Neural crest cell (in vitro differentiated cells): ENCODE measurements at regions not wholly inside any gene's neighbourhood (a gene's known extent, or its start where the extent isn't known, plus 50 kb on each side); places are given as distances from the start of the nearest gene placed in this dataset.

Source experiments
- DNase-seq: peaks from one replicate; pipeline ENCODE4 v3.0.0; 2021; ENCODE audit warnings: low read depth, mixed read lengths, low spot score
- H3K27ac Mint-ChIP-seq: one replicate; pipeline ENCODE4 v1.8.0; 2021; ENCODE audit warnings: mild to moderate bottlenecking, mixed read lengths; ENCODE audit not compliant: unreplicated experiment
- H3K27me3 Mint-ChIP-seq: 2 replicates; pipeline ENCODE4 v1.8.0; 2021; ENCODE audit warnings: low read depth, mild to moderate bottlenecking, mixed read lengths
- H3K36me3 Mint-ChIP-seq: 2 replicates; pipeline ENCODE4 v1.8.0; 2021; ENCODE audit warnings: low read depth, mild to moderate bottlenecking, mixed read lengths
- H3K4me1 Mint-ChIP-seq: 2 replicates; pipeline ENCODE4 v1.8.0; 2021; ENCODE audit warnings: mixed read lengths
- H3K4me3 Mint-ChIP-seq: one replicate; pipeline ENCODE4 v1.8.0; 2021; ENCODE audit warnings: mild to moderate bottlenecking, mixed read lengths
- H3K9me3 Mint-ChIP-seq: 2 replicates; pipeline ENCODE4 v1.8.0; 2021; ENCODE audit warnings: mixed read lengths
- CTCF ChIP-seq: fragments of 200-600 bp; sonication (generic); conservative IDR thresholded peaks from 2 replicates; pipeline ENCODE4 v1.5.0; 2021; ENCODE audit warnings: antibody characterized with exemption, mild to moderate bottlenecking

DNA sequence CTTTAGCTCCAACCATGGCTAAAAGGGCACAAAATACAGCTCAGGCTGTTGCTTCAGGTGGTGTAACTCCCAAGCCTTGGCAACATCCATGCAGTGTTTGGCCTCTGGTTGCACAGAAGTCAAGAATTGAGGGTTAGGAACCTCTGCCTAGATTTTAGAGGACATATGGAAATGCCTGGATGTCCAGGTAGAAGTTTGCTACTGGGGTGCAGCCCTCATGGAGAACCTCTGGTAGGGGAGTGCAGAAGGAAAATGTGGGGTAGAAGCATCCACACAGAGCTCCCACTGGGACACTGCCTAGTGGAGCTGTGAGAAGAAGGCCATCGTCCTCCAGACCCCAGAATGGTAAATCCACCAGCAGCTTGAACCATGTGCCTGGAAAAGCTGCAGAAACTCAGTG is 1453.8 kb upstream of the EYS start:
- no peak overlapping the region for H3K27ac Mint-ChIP-seq
- no peaks in the 10 kb centered on the region for H3K27me3 Mint-ChIP-seq
- H3K4me3 Mint-ChIP-seq = no peak overlapping the region
- no peak for DNase-seq
- H3K9me3 Mint-ChIP-seq = peaks cover 25% of the 10 kb centered on the region
- H3K36me3 Mint-ChIP-seq = peaks cover 8% of the 10 kb centered on the region
- H3K4me1 Mint-ChIP-seq = no peaks in the 10 kb centered on the region
- TF ChIP-seq CTCF = no peak

GRCh38 chr6:67141005-67141404 is 1434.0 kb upstream of the EYS start:
- TF ChIP-seq CTCF = no peak
- Mint-ChIP-seq H3K4me1 (no peaks in the 10 kb centered on the region), H3K36me3 (no peaks in the 10 kb centered on the region), H3K27ac (no peak overlapping the region), H3K9me3 (peaks cover 3% of the 10 kb centered on the region), H3K27me3 (no peaks in the 10 kb centered on the region), H3K4me3 (no peak overlapping the region)
- DNase-seq = no peak

- Mint-ChIP-seq H3K36me3 (no peaks in the 10 kb centered on the region), H3K27ac (no peak overlapping the region), H3K4me3 (no peak overlapping the region), H3K4me1 (peaks cover 5% of the 10 kb centered on the region), H3K27me3 (no peaks in the 10 kb centered on the region), H3K9me3 (no peaks in the 10 kb centered on the region)
- no peak for DNase-seq
- no peak for TF ChIP-seq CTCF
Measured at GRCh38 chr6:67133973-67134372, 1426.9 kb upstream of the EYS start.

GRCh38 chr6:67131827-67132226 is 1424.8 kb upstream of the EYS start:
- no peak for TF ChIP-seq CTCF
- Mint-ChIP-seq H3K27ac (no peak overlapping the region), H3K4me1 (peaks cover 5% of the 10 kb centered on the region), H3K9me3 (no peaks in the 10 kb centered on the region), H3K36me3 (no peaks in the 10 kb centered on the region), H3K4me3 (no peak overlapping the region), H3K27me3 (no peaks in the 10 kb centered on the region)
- no peak for DNase-seq

GRCh38 chr6:67129780-67130179 is 1422.8 kb upstream of the EYS start:
- Mint-ChIP-seq H3K4me3 (no peak overlapping the region), H3K36me3 (no peaks in the 10 kb centered on the region), H3K27me3 (no peaks in the 10 kb centered on the region), H3K4me1 (peaks cover 5% of the 10 kb centered on the region), H3K9me3 (no peaks in the 10 kb centered on the region), H3K27ac (no peak overlapping the region)
- no peak for TF ChIP-seq CTCF
- DNase-seq = no peak

- no peak overlapping the region for H3K4me3 Mint-ChIP-seq
- H3K36me3 Mint-ChIP-seq = no peaks in the 10 kb centered on the region
- no peak for DNase-seq
- no peak for TF ChIP-seq CTCF
- H3K9me3 Mint-ChIP-seq = no peaks in the 10 kb centered on the region
- no peaks in the 10 kb centered on the region for H3K27me3 Mint-ChIP-seq
- no peaks in the 10 kb centered on the region for H3K4me1 Mint-ChIP-seq
- H3K27ac Mint-ChIP-seq = no peak overlapping the region
Measured at GRCh38 chr6:67127041-67127440, 1420.0 kb upstream of the EYS start.
